Embryonic facial prominence (tissue), 1 donor: ENCODE measurements at regions not wholly inside any gene's neighbourhood (a gene's known extent, or its start where the extent isn't known, plus 50 kb on each side); places are given as distances from the start of the nearest gene placed in this dataset.

ENCODE experiments used
- DNase-seq: peaks from one replicate; pipeline ENCODE4 v3.0.0-alpha.2; 2016; ENCODE audit errors: extremely low spot score

GRCh38 chr10:34868589-34868988, 53.5 kb upstream of the PARD3 start:
- DNase-seq, result no peak

DNA sequence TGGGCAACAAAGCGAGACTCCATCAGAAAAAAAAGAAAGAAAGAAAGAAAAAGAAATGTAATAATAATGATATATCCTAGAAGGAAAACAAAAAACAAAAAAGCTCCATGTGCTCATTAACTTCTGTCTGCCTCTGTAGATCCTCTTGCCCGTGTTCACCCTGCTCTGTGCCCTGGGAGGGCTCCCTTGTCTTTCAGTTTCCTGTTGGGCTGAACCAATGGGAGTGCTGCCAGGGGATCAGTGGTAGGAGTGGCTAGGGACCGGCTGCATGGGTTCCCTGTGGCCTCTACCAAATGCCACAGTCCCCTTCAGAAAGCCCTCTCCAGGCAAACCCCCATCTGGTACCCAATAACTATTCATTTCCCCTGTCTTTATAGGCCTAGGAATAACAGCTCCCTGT, 51.8 kb upstream of the PARD3 start:
- DNase-seq, result no peak
